ENCODE measurements at regions not wholly inside any gene's neighbourhood (a gene's known extent, or its start where the extent isn't known, plus 50 kb on each side); places are given as distances from the start of the nearest gene placed in this dataset.

GRCh38 chr3:94776401-94776915 lies 713.6 kb downstream of the NSUN3 start:
- Histone ChIP-seq H4K8ac (ENCODE audit: extremely low read depth, insufficient read depth, low read length) (no peak overlapping the region), H3K79me2 (ENCODE audit: control insufficient read depth in 1 of 2, insufficient read depth in 2 of 2, low read length in 2 of 2) (no peaks in the 10 kb centered on the region), H3K4me2 (ENCODE audit: insufficient read depth in 1 of 2, low read depth in 2 of 2, low read length in 2 of 2) (no peak overlapping the region), H2AFZ (ENCODE audit: low read length) (no peak overlapping the region), H3K36me3 (ENCODE audit: control insufficient read depth in 2 of 4, insufficient read depth in 4 of 4, low read length in 3 of 4) (no peaks in the 10 kb centered on the region), H3K27me3 (replicated peaks in 1 of 4; ENCODE audit: control insufficient read depth in 3 of 4, extremely low read depth in 1 of 4, insufficient read depth in 3 of 4, low read length in 3 of 4) (no peaks in the 10 kb centered on the region), H3K56ac (replicated peaks; ENCODE audit: insufficient read length, low read depth, low read length) (no peak overlapping the region), H4K5ac (ENCODE audit: insufficient read length, low read depth, low read length) (no peak overlapping the region), H2BK20ac (ENCODE audit: low read length) (no peak overlapping the region), H3K9ac (replicated peaks in 1 of 4; ENCODE audit: extremely low read depth in 1 of 4, low read depth in 3 of 4, low read length in 3 of 4) (no peak overlapping the region), H3K23me2 (ENCODE audit: low read depth, low read length) (no peaks in the 10 kb centered on the region), H3K23ac (ENCODE audit: insufficient read length) (no peak overlapping the region), H4K20me1 (replicated peaks in 1 of 2; ENCODE audit: control insufficient read depth in 1 of 2, insufficient read depth in 2 of 2, low read length in 2 of 2) (no peaks in the 10 kb centered on the region), H2BK15ac (ENCODE audit: low read length) (no peak overlapping the region), H2AK5ac (ENCODE audit: low read depth, low read length) (no peak overlapping the region), H3K18ac (ENCODE audit: extremely low read depth, low read length) (no peak overlapping the region), H3K4me3 (ENCODE audit: extremely low read depth in 1 of 4, insufficient read depth in 2 of 4, low read depth in 3 of 4, low read length in 4 of 4) (no peak overlapping the region), H4K91ac (replicated peaks; ENCODE audit: insufficient read length, low read length) (no peak overlapping the region), H3K9me3 (ENCODE audit: insufficient read depth in 2 of 2, low read depth in 1 of 2, low read length in 1 of 2) (no peaks in the 10 kb centered on the region), H3K4me1 (replicated peaks in 1 of 4; ENCODE audit: control insufficient read depth in 3 of 4, insufficient read depth in 4 of 4, low read length in 3 of 4) (no peaks in the 10 kb centered on the region), H2BK120ac (replicated peaks; ENCODE audit: low read depth, low read length) (no peak overlapping the region), H2BK5ac (ENCODE audit: low read depth, low read length) (no peak overlapping the region), H2BK12ac (ENCODE audit: low read depth, low read length) (no peak overlapping the region), H3K4ac (replicated peaks; ENCODE audit: insufficient read length, low read depth, low read length) (no peak overlapping the region), H3K14ac (ENCODE audit: insufficient read length) (no peak overlapping the region), H3K27ac (ENCODE audit: low read depth, low read length) (no peak overlapping the region), H3K79me1 (ENCODE audit: low read depth, low read length) (no peaks in the 10 kb centered on the region)
- WGBS, 2 experiments (ENCODE audit: extremely low coverage in 1 of 2, insufficient coverage in 1 of 2, insufficient read length in 1 of 2, insufficient replicate concordance in 2 of 2, low coverage in 1 of 2, low lambda C conversion rate in 2 of 2, missing lambda C conversion rate in 1 of 2): 87% methylated on average over 3 of the region's 3 CpGs; no CpG with 5 or more reads in 1 of the 2 experiments
- FAIRE-seq (no peak), DNase-seq (ENCODE audit: low read depth in 1 of 2, low spot score in 2 of 2) (no peak)
- ChIA-PET POLR2A (ENCODE audit: partially characterized antibody) (no interaction called here), CTCF (ENCODE audit: partially characterized antibody) (interaction anchor here (0.5 to 1.6 kb wide), 5 partner anchors 10 to 724 kb away, joined by 3 to 9 read pairs (median 3); no protein-coding TSS in a partner anchor)
- TF ChIP-seq TBP (IDR thresholded peaks at IDR 0.05; ENCODE audit: low read depth, low read length) (no peak), MAX (IDR thresholded peaks at IDR 0.05) (no peak), YY1 (IDR thresholded peaks at IDR 0.05; ENCODE audit: low read depth, low read length) (no peak), TAF7 (optimal IDR thresholded peaks at IDR 0.05; ENCODE audit: borderline replicate concordance, low read depth, low read length) (no peak), CBX5 (IDR thresholded peaks at IDR 0.05; ENCODE audit: low read depth, low read length) (no peak), POLR2AphosphoS5 (IDR thresholded peaks at IDR 0.05; ENCODE audit: low read depth, low read length) (no peak), CBX8 (IDR thresholded peaks at IDR 0.05; ENCODE audit: borderline replicate concordance, low read depth, low read length) (no peak), CHD1 (IDR thresholded peaks at IDR 0.05; ENCODE audit: low read depth, low read length) (no peak), SRF (IDR thresholded peaks at IDR 0.05; ENCODE audit: low read depth, low read length) (no peak), CREB1 (IDR thresholded peaks at IDR 0.05) (no peak), SP2 (IDR thresholded peaks at IDR 0.05; ENCODE audit: low read length) (no peak), PHF8 (conservative IDR thresholded peaks at IDR 0.05; ENCODE audit: low read depth, low read length) (no peak), RNF2 (IDR thresholded peaks at IDR 0.05; ENCODE audit: borderline replicate concordance, low read depth, low read length, missing control alignments, poor library complexity, severe bottlenecking) (no peak), GTF2F1 (IDR thresholded peaks at IDR 0.05; ENCODE audit: borderline replicate concordance, low read depth, low read length) (no peak)

Data from H1 (cell line).